Sigmoid colon (tissue), 4 donors: ENCODE measurements at regions not wholly inside any gene's neighbourhood (a gene's known extent, or its start where the extent isn't known, plus 50 kb on each side); places are given as distances from the start of the nearest gene placed in this dataset.

Experiments
- CTCF ChIP-seq, 4 experiments: fragments of 450-650 bp in 3 of 4; fragments of 200-600 bp in 1 of 4; IDR thresholded peaks; one replicate each; pipeline ENCODE4 v1.5.1; 2016 to 2019; ENCODE audit warnings: antibody characterized with exemption in 4 of 4, mild to moderate bottlenecking in 3 of 4, moderate library complexity in 2 of 4
- POLR2A ChIP-seq, 2 donors: fragments of 450-650 bp; IDR thresholded peaks; one replicate each; pipeline ENCODE4 v1.6.1; 2016; ENCODE audit warnings: antibody characterized with exemption in 2 of 2, mild to moderate bottlenecking in 2 of 2, moderate library complexity in 2 of 2
- POLR2AphosphoS5 ChIP-seq, 4 donors: sonication (generic); formaldehyde crosslinking; IDR thresholded peaks; one replicate each; pipeline ENCODE4 v1.6.1; 2017; ENCODE audit warnings: antibody characterized with exemption in 4 of 4

GRCh38 chr2:105514576-105514975, 115.7 kb upstream of the FHL2 start:
- TF ChIP-seq POLR2AphosphoS5 (IDR thresholded peaks at IDR 0.05): no peak
- no peak for TF ChIP-seq CTCF (IDR thresholded peaks at IDR 0.05)
- TF ChIP-seq POLR2A (IDR thresholded peaks at IDR 0.05): no peak
